Suppressor macrophage treated with lipopolysaccharide for 4 hours (primary cell): ENCODE measurements at regions not wholly inside any gene's neighbourhood (a gene's known extent, or its start where the extent isn't known, plus 50 kb on each side); places are given as distances from the start of the nearest gene placed in this dataset.

Source experiments
- DNase-seq: peaks from one replicate; pipeline ENCODE4 v3.0.0-alpha.2; 2020

- no peak for DNase-seq
Measured at GRCh38 chr6:63371104-63371715, 51.4 kb upstream of the LGSN start.

GRCh38 chr6:63372951-63373533, 53.3 kb upstream of the LGSN start:
- DNase-seq = no peak

DNA sequence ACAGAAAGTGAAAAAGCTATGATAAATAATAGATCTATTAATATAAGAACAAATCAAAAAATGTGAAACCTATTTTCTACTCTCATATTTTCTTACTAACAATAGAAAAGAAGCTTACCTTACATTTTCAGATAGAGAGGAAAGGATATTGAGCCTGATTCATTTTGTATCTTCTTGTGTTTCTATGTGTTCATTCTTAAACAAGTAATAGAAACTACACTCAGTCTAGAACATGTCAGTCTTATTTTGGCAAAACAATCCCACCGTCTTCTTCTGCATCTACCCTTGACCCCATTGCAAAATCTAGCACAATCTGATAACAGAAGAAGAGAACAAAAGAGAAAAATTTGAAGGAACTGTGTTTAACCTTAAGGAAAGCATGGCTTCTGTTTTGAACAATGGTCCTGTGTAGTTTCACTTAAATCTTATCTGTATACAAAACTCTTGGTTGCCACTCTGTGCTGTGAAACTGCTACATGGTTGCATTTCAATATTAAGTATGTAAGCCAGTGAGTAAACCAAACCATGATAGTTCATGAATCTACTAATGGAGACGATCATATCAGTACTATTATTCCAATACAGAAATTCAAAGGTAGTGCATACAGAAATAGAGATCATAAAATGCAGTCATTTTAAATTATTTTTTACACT, 69.5 kb upstream of the LGSN start:
- DNase-seq = no peak

DNA sequence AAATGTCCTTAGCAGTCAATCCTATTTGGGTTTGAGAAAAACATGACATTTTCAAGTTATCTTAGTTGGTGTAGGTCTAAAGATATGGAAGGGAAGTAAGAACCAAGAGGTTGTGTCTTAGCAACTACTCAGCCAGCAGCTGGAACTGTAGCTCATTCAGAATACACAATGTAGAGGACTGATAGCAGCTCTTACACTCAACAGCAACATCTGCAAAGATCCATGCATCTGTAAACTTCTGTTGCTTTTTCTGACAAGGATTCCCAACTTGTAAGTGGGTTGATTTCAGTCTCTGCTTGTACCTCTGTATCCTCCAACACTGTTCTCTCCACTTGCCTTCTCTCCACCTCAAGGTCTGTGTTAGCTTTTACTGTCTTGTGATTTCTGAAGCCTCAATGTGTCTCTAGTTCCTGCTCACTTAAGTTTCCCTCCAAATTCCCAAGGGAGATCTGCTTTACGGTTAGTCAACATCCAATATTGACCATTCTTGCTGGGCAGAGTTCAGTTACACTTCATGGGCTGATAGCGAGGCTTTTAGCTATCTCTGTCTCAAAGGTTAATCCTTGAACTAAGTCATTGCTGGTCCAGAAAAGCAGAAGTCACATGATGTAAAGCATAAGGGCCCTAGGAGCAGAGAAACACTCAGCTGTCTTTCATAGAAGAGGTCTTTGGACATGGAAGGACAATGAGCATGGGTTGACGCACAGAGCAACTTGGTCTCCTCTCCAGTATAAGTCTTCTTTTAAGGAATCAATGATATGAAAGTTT, 71.6 kb upstream of the LGSN start:
- DNase-seq = no peak

GRCh38 chr6:63392092-63392724, 72.4 kb upstream of the LGSN start:
- no peak for DNase-seq

DNA sequence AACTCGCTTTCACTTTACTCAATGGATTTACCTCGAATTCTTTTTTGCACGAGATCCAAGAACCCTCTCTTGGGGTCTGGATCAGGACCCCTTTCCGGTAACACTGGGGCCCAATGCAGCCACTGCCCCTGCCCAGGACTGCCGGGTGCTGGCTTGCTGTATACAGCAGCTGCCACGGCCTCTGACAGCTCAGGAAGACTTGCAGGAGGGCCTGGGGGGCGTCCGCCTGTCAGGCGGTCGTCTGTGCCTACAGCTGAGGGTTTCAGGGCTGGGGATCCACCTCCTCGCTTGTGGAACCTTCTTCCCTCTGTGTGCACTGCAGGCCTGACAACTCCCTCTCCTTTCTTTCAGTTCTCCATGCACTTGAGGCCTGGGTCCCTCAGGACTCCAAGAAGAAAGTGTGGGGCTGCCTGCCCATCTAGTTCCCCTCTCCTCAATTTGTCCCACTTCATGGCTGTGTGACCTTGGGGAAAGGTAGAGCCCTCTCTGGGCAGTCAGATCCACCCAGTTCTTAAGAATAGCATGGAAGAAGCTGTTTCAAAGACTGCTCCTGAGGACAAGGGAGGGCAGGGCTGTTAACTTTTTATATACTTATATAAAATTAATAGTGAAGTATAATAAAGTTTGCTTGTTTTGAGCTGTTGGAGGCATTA, 75.0 kb upstream of the LGSN start:
- DNase-seq = no peak

- no peak for DNase-seq
Measured at GRCh38 chr6:63395381-63395780, 75.6 kb upstream of the LGSN start.

GRCh38 chr6:63403725-63404124, 83.9 kb upstream of the LGSN start:
- DNase-seq = no peak

DNA sequence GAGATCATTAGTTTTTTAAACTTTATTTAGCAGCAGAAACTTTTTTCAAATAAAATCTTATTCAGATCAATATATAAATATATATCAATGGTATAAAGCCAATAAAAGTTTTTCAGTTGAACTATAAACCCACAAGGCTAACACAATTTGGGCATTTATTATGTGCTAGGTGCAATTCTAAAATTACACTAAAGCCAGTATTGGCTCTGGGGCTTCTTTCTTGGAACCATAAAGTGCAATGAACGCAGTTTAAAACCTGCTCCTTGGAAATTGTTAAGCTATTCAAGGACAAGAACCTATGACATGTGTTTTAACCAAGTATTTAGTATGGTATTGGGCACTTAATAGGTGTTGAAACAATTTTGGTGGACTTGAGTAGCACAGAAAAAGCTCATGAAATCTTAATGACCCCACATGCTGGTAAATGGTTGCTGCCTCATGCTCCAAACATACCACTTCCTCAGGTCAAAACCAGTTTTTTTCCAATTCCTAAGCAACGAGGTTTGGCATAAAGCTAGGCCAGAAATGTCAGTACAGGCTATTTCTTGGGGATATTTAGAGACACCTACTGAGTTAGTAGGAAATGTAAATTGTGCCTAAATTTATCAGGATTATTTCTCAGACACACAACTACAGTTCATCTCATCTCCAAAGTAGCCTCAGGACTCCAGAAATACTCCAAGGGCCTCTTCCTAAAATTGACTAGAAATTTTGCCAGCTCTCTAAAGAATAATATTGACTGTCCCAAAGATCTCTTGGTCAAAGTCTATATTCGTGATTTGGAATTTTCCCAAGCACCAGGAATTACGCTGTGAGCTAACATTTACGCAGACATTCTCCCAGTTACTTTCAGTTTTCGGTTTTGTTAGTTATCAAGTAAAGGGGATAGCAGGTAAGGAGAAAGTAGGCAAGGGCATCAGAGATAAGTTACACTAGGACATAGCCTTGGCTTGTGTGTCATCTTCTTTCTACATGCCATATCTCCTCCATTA, 90.9 kb upstream of the LGSN start:
- DNase-seq = no peak

- no peak for DNase-seq
Measured at GRCh38 chr6:63415286-63415685, 95.5 kb upstream of the LGSN start.

GRCh38 chr6:63418741-63419140, 99.0 kb upstream of the LGSN start:
- peak; percentile 39 for DNase-seq

GRCh38 chr6:63424636-63425035, 104.9 kb upstream of the LGSN start:
- DNase-seq = no peak

GRCh38 chr6:63425493-63425892, 105.7 kb upstream of the LGSN start:
- DNase-seq = no peak

DNA sequence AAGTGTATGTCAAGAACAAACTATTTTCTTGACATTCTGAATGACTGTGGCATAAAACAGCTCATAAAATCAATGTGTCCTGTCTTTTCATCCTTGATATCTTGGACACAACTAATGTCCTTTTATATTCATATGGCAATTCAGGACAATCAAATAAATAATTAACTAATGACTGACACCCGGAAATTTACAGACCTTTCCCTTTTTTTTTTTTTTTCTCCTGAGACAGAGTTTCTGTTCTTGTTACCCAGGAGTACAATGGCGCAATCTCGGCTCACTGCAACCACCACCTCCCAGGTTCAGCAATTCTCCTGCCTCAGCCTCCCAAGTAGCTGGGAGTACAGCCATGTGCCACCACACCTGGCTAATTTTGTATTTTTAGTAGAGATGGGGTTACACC, 107.1 kb upstream of the LGSN start:
- DNase-seq = no peak

GRCh38 chr6:63427951-63428350, 108.2 kb upstream of the LGSN start:
- no peak for DNase-seq

DNA sequence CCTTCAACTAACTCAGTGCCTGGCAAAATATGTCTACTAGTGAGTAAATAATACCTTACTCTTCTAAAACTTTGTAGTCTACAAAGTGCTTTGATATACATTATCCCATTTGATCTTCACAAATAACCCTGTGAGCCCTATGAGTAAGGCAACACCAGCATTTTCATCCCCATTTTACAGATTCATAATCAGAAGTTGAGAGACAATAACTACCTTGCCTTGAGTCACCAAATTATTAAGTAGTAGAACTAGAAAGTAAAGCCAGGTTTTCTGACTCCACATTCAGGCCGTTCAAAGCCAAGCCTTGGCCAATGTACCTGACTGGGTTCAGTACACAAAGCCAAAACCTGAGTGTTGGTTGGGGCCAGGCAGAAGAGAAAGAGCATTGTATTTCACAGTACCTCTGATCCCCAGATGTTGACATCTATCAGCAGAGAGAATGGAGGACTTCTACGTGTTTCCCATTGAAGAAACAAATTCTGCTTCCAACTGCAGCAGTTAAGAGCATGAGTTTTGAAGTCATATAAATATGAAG, 111.3 kb upstream of the LGSN start:
- no peak for DNase-seq

GRCh38 chr6:63434943-63435342, 115.2 kb upstream of the LGSN start:
- DNase-seq = no peak

DNA sequence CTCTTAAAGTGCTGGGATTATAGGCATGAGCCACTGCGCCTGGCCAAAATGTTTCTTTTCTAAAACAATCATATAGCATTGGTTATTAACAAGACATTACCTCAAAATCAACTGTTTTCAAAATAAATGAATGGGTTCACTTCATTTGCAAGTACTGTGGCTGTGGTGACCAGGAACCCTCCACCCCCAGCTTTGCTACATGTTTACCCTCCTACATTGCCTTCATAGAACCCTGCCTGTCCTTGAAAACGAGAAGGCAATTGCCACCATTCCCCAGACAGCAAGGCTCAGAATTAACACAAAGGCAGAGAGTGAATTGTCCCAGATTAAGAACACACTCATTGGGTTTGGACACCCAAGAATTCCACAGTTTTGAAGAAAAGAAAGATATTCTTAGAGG, 116.6 kb upstream of the LGSN start:
- DNase-seq = no peak

DNA sequence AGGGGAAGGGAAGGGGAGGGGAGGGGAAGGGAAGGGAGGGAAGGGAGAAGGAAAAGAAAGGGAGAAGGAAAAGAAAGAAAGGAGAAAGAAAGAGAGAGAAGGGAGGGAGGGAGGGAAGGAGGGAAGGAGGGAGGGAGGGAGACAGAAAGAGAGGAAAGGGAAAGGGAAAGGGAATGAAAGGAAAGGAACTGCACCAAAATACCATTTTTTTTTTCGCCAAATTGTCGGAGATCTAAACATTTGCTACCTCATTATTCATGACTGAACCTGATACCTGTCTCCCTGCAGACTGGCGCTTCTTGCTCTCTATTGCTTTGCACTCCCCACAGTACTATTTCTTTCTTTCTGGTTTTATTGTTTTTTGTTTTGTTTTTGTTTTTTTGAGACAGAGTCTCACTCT, 117.3 kb upstream of the LGSN start:
- no peak for DNase-seq

- no peak for DNase-seq
Measured at GRCh38 chr6:63440057-63440456, 120.3 kb upstream of the LGSN start.

GRCh38 chr6:63440594-63440993, 120.8 kb upstream of the LGSN start:
- DNase-seq = no peak
